ENCODE measurements at regions not wholly inside any gene's neighbourhood (a gene's known extent, or its start where the extent isn't known, plus 50 kb on each side); places are given as distances from the start of the nearest gene placed in this dataset.

- Histone ChIP-seq H3K36me3 (no peaks in the 10 kb centered on the region), H3K27me3 (no peaks in the 10 kb centered on the region), H3K4me3 (no peak overlapping the region), H3K9me3 (no peaks in the 10 kb centered on the region), H3K27ac (no peak overlapping the region), H3K4me1 (no peaks in the 10 kb centered on the region)
- intact Hi-C loops (cut with DNase I): no loop called here
- TF ChIP-seq POLR2AphosphoS5 (IDR thresholded peaks at IDR 0.05; ENCODE audit: insufficient read depth in 1 of 2, low read depth in 1 of 2) (no peak), CTCF (IDR thresholded peaks at IDR 0.05) (no peak)
- no peak for DNase-seq (ENCODE audit: extremely low spot score in 2 of 2)
Observed at GRCh38 chr6:93822434-93823265, 403.3 kb upstream of the EPHA7 start.

DNA sequence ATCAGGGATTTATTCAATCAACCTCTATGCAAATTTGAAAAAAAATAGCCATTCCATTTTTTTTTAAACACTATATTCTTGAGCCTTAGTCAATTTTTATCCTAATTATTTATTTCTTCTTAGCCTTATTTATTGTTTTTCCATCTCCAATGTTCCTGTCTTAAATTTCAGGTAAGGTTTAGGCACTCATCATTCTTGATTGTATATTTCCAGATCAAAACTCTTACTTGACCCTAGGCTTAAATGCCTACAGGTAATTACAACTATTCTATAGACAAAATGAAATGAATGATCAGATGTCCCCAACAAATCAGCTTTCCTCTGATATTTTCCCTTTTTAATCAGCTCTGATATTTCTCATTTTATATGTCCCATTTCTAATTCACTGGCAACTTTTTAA lies 402.6 kb upstream of the EPHA7 start:
- H3K9me3 ChIP-seq: no peaks in the 10 kb centered on the region
- no peak overlapping the region for H3K4me3 ChIP-seq
- H3K27ac ChIP-seq: no peak overlapping the region
- no peak for DNase-seq (ENCODE audit: extremely low spot score in 2 of 2)
- TF ChIP-seq POLR2AphosphoS5 (IDR thresholded peaks at IDR 0.05; ENCODE audit: insufficient read depth in 1 of 2, low read depth in 1 of 2) (no peak), CTCF (IDR thresholded peaks at IDR 0.05) (no peak), POLR2A (IDR thresholded peaks at IDR 0.05) (no peak)
- no peaks in the 10 kb centered on the region for H3K36me3 ChIP-seq
- intact Hi-C loops (cut with DNase I): no loop called here
- H3K27me3 ChIP-seq: no peaks in the 10 kb centered on the region
- H3K4me1 ChIP-seq: no peaks in the 10 kb centered on the region

GRCh38 chr6:93820465-93821082 lies 401.2 kb upstream of the EPHA7 start:
- H3K4me1 ChIP-seq: no peaks in the 10 kb centered on the region
- DNase-seq (ENCODE audit: extremely low spot score in 2 of 2): no peak
- H3K9me3 ChIP-seq: no peaks in the 10 kb centered on the region
- no peaks in the 10 kb centered on the region for H3K36me3 ChIP-seq
- TF ChIP-seq POLR2AphosphoS5 (IDR thresholded peaks at IDR 0.05; ENCODE audit: insufficient read depth in 1 of 2, low read depth in 1 of 2) (no peak), POLR2A (IDR thresholded peaks at IDR 0.05) (no peak), CTCF (IDR thresholded peaks at IDR 0.05) (no peak)
- no peak overlapping the region for H3K27ac ChIP-seq
- H3K27me3 ChIP-seq: no peaks in the 10 kb centered on the region
- no peak overlapping the region for H3K4me3 ChIP-seq
- intact Hi-C loops (cut with DNase I): no loop called here

DNA sequence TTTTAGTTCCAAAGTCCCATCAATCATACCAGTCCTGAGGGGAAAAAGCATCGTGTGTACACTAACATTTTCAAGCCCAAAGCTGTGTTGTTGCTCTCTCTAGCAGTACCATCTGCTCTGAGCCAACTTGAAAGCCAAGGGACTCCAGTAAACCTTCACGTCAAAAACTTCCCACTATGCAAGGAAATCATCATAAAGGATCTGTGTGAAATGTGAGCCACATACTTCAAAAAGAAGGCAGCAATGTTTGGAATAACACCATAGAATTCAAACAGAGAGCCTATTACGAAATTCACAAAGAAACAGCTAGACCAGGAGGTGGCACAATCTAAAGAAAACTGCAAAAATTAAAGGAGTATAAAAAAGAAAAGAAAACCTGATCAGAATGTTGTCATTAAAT lies 399.8 kb upstream of the EPHA7 start:
- H3K4me3 ChIP-seq: no peak overlapping the region
- H3K4me1 ChIP-seq: no peaks in the 10 kb centered on the region
- intact Hi-C loops (cut with DNase I): no loop called here
- no peak overlapping the region for H3K27ac ChIP-seq
- no peaks in the 10 kb centered on the region for H3K27me3 ChIP-seq
- no peak for DNase-seq (ENCODE audit: extremely low spot score in 2 of 2)
- TF ChIP-seq POLR2A (IDR thresholded peaks at IDR 0.05) (no peak), POLR2AphosphoS5 (IDR thresholded peaks at IDR 0.05; ENCODE audit: insufficient read depth in 1 of 2, low read depth in 1 of 2) (no peak), CTCF (IDR thresholded peaks at IDR 0.05) (no peak)
- no peaks in the 10 kb centered on the region for H3K36me3 ChIP-seq
- H3K9me3 ChIP-seq: no peaks in the 10 kb centered on the region

DNA sequence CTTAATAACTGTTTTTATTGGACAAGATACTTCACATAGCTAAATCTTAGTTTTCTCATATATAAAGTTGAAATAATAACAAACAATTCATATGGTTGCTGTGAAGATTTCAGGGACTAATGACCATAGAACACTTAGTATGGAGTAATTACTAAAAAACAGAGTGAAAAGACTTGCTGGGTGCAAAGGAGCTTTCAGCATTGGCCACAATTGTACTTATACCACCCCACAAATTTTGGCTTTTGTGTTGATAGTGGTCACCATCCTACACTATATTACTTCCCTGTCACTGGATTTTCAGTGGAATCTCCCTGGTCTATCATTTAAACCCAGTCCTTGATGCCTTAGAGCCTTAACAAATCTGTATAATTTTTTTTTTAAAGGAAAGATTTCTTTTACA lies 398.6 kb upstream of the EPHA7 start:
- Histone ChIP-seq H3K4me1 (no peaks in the 10 kb centered on the region), H3K27me3 (no peaks in the 10 kb centered on the region), H3K36me3 (no peaks in the 10 kb centered on the region), H3K9me3 (no peaks in the 10 kb centered on the region), H3K4me3 (no peak overlapping the region), H3K27ac (no peak overlapping the region)
- no peak for DNase-seq (ENCODE audit: extremely low spot score in 2 of 2)
- intact Hi-C loops (cut with DNase I): no loop called here
- TF ChIP-seq POLR2A (IDR thresholded peaks at IDR 0.05): no peak
- no peak for TF ChIP-seq CTCF (IDR thresholded peaks at IDR 0.05)
- TF ChIP-seq POLR2AphosphoS5 (IDR thresholded peaks at IDR 0.05; ENCODE audit: insufficient read depth in 1 of 2, low read depth in 1 of 2): no peak
